ENCODE measurements at regions not wholly inside any gene's neighbourhood (a gene's known extent, or its start where the extent isn't known, plus 50 kb on each side); places are given as distances from the start of the nearest gene placed in this dataset.

DNA sequence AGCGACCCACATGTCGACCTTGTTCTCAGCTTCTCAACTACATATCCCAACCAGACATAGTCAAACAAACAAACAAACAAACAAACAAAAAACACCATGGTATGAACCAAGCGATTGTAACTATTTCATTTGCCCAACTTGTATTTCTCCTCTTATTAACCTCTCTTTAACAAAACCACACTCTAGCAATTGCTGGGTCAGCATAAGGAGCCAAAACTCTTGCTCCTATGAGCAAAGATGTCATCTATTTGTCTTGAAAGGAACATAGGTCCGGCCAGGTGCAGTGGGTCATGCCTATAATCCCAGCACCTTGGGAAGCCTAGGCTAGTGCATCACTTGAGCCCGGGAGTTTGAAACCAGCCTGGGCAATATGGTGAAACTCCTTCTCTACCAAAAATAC lies 145.6 kb downstream of the WT1 start:
- TF ChIP-seq, protein P1, sequence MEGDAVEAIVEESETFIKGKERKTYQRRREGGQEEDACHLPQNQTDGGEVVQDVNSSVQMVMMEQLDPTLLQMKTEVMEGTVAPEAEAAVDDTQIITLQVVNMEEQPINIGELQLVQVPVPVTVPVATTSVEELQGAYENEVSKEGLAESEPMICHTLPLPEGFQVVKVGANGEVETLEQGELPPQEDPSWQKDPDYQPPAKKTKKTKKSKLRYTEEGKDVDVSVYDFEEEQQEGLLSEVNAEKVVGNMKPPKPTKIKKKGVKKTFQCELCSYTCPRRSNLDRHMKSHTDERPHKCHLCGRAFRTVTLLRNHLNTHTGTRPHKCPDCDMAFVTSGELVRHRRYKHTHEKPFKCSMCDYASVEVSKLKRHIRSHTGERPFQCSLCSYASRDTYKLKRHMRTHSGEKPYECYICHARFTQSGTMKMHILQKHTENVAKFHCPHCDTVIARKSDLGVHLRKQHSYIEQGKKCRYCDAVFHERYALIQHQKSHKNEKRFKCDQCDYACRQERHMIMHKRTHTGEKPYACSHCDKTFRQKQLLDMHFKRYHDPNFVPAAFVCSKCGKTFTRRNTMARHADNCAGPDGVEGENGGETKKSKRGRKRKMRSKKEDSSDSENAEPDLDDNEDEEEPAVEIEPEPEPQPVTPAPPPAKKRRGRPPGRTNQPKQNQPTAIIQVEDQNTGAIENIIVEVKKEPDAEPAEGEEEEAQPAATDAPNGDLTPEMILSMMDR (conservative IDR thresholded peaks at IDR 0.05; ENCODE audit: low read length), result no peak
- TF ChIP-seq EZH2phosphoT487 (IDR thresholded peaks at IDR 0.05; ENCODE audit: borderline replicate concordance), result no peak
